ENCODE measurements at regions not wholly inside any gene's neighbourhood (a gene's known extent, or its start where the extent isn't known, plus 50 kb on each side); places are given as distances from the start of the nearest gene placed in this dataset.

GRCh38 chr1:104953555-104953954 lies 1203.9 kb downstream of the AMY1C start:
- Histone ChIP-seq H3K9me3 (no peaks in the 10 kb centered on the region), H3K4me1 (no peaks in the 10 kb centered on the region), H3K27me3 (no peaks in the 10 kb centered on the region), H3K27ac (no peak overlapping the region), H3K36me3 (no peaks in the 10 kb centered on the region), H3K4me3 (no peak overlapping the region)
- DNase-seq (no peak), ATAC-seq (no peak)
- intact Hi-C loops (cut with DNase I; ENCODE audit: low total_unique reads), result no loop called here
- TF ChIP-seq POLR2A (IDR thresholded peaks at IDR 0.05), result no peak
- TF ChIP-seq CTCF (IDR thresholded peaks at IDR 0.05 in 4 of 5, conservative IDR thresholded peaks at IDR 0.05 in 1 of 5), result no peak
- in situ Hi-C loops (cut with MboI; ENCODE audit: low sequenced_read_pairs in 4 of 4), result no loop called here

- Histone ChIP-seq H3K4me1 (no peaks in the 10 kb centered on the region), H3K27me3 (no peaks in the 10 kb centered on the region), H3K9me3 (no peaks in the 10 kb centered on the region), H3K4me3 (no peak overlapping the region), H3K27ac (no peak overlapping the region), H3K36me3 (no peaks in the 10 kb centered on the region)
- in situ Hi-C loops (cut with MboI; ENCODE audit: low sequenced_read_pairs in 4 of 4) (no loop called here), intact Hi-C loops (cut with DNase I; ENCODE audit: low total_unique reads) (no loop called here)
- no peak for TF ChIP-seq CTCF (IDR thresholded peaks at IDR 0.05 in 4 of 5, conservative IDR thresholded peaks at IDR 0.05 in 1 of 5)
- TF ChIP-seq POLR2A (IDR thresholded peaks at IDR 0.05), result no peak
- no peak for ATAC-seq
- no peak for DNase-seq
Measured at GRCh38 chr1:104973516-104973915, 1223.8 kb downstream of the AMY1C start.

- Histone ChIP-seq H3K27me3 (no peaks in the 10 kb centered on the region), H3K9me3 (no peaks in the 10 kb centered on the region), H3K4me1 (no peaks in the 10 kb centered on the region), H3K27ac (no peak overlapping the region), H3K36me3 (no peaks in the 10 kb centered on the region), H3K4me3 (no peak overlapping the region)
- ATAC-seq (no peak), DNase-seq (no peak)
- TF ChIP-seq POLR2A (IDR thresholded peaks at IDR 0.05), result no peak
- in situ Hi-C loops (cut with MboI; ENCODE audit: low sequenced_read_pairs in 4 of 4) (no loop called here), intact Hi-C loops (cut with DNase I; ENCODE audit: low total_unique reads) (no loop called here)
Measured at GRCh38 chr1:104979651-104980050, 1230.0 kb downstream of the AMY1C start.

GRCh38 chr1:104987210-104987609 lies 1237.5 kb downstream of the AMY1C start:
- Histone ChIP-seq H3K4me1 (no peaks in the 10 kb centered on the region), H3K27me3 (no peaks in the 10 kb centered on the region), H3K27ac (no peak overlapping the region), H3K4me3 (no peak overlapping the region), H3K9me3 (no peaks in the 10 kb centered on the region), H3K36me3 (no peaks in the 10 kb centered on the region)
- DNase-seq (no peak), ATAC-seq (no peak)
- TF ChIP-seq POLR2A (IDR thresholded peaks at IDR 0.05) (no peak), CTCF (IDR thresholded peaks at IDR 0.05 in 4 of 5, conservative IDR thresholded peaks at IDR 0.05 in 1 of 5) (no peak)
- in situ Hi-C loops (cut with MboI; ENCODE audit: low sequenced_read_pairs in 4 of 4) (no loop called here), intact Hi-C loops (cut with DNase I; ENCODE audit: low total_unique reads) (no loop called here)

- DNase-seq, result no peak
- Histone ChIP-seq H3K27ac (no peak overlapping the region), H3K9me3 (no peaks in the 10 kb centered on the region), H3K36me3 (no peaks in the 10 kb centered on the region), H3K4me3 (no peak overlapping the region), H3K27me3 (no peaks in the 10 kb centered on the region), H3K4me1 (no peaks in the 10 kb centered on the region)
- ATAC-seq, result no peak
- intact Hi-C loops (cut with DNase I; ENCODE audit: low total_unique reads), result no loop called here
- in situ Hi-C loops (cut with MboI; ENCODE audit: low sequenced_read_pairs in 4 of 4), result no loop called here
- no peak for TF ChIP-seq POLR2A (IDR thresholded peaks at IDR 0.05)
- no peak for TF ChIP-seq CTCF (IDR thresholded peaks at IDR 0.05 in 4 of 5, conservative IDR thresholded peaks at IDR 0.05 in 1 of 5)
Measured at GRCh38 chr1:104989012-104989411, 1239.3 kb downstream of the AMY1C start.
